NCI-H2107 (cell line): ENCODE measurements at regions not wholly inside any gene's neighbourhood (a gene's known extent, or its start where the extent isn't known, plus 50 kb on each side); places are given as distances from the start of the nearest gene placed in this dataset.

Experiments used
- DNase-seq: peaks from one replicate; lab custom pipeline; 2025; lab: John Stamatoyannopoulos, UW

- no peak for DNase-seq
These were observed 172.5 kb upstream of the MGAT5 start for GRCh38 chr2:134081238-134081938.

DNA sequence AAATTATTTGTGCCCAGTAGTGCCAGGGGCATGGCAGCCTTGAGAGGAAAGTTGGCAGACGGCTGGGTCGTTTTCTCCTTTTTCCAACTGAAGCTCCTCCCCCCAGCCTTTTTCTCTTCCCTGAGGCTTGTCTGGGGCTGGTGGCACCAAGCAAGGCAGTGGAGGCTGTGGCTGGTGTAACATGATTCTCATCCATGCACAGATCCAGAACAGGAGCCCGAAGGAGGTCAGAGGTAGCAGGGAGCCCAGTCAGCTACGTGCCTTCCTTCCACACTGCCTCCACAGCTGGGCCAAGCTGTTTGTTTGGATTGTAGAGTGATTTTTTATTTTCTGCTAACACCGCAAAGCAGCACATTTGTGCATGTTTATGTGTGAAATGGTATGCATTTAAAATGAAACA is 170.3 kb upstream of the MGAT5 start:
- no peak for DNase-seq

DNA sequence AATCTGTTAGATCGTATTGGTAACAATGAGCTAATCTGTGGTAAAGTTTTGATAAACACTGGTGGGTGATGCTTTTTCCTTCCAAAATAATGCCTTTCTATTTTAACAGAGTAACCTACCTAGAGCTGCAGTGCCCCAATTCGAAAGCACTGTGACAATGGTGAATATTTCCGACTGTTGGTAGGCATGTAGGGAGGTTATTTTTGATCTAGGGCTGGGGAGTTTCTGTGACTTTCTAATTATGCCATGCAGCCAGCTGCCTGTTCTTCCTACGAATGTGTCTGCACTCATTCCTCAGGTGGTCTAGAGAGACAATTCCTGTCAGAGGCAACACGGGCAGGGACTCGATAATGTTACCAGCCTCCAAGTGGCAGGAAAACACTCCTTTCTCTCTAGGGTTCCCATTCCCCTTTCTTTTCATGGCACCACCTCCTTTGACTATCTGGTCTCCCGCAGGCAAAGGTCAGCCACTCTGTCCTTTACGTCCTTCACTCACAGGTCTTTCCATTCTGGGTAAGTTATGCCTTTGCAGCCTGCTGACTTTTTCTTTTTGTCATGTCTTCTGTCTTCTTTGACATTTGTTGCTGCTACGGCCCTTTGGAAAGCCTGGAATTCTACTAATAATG is 167.2 kb upstream of the MGAT5 start:
- no peak for DNase-seq

GRCh38 chr2:134087371-134087921 is 166.4 kb upstream of the MGAT5 start:
- no peak for DNase-seq

DNA sequence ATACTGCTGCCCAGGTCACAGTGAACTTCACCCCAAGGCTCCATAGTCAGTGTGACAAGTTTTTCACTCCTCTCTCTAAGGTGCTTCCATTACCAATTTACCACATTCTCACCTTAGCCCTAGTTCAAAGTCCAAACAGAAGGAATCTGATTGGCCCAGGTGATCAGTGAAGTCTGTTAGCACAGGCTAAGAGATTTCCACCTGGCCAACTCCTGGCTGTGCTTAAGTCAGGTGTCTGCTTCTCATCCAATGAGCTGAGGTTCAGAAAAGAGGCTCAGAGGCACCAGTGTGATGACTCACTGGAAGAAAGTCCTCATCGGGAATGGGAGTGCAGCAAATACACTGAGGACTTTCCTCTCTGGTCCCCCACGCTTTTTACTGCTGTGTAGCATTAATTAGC is 164.4 kb upstream of the MGAT5 start:
- no peak for DNase-seq

- no peak for DNase-seq
These were observed 156.1 kb upstream of the MGAT5 start for GRCh38 chr2:134097740-134098139.

- DNase-seq, result no peak
These were observed 155.6 kb upstream of the MGAT5 start for GRCh38 chr2:134098321-134098720.

DNA sequence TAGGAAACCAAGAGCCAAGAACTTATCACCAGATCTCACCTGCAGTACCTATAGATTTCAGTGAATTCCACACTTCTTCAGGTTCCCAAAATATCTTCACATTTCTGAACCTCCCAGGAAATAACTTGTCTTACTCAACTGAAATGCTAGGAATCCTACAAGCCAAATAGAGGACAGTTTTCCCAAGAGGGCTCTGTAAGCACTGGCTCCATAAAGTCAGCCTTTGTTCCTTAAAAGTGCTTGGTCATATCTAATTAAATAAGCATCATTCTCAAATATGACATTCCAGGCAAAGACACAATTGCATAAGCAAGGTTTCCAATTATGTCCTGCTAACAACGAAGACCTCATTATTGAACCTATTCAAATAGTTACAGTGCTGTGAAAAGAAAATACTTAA is 154.6 kb upstream of the MGAT5 start:
- no peak for DNase-seq

DNA sequence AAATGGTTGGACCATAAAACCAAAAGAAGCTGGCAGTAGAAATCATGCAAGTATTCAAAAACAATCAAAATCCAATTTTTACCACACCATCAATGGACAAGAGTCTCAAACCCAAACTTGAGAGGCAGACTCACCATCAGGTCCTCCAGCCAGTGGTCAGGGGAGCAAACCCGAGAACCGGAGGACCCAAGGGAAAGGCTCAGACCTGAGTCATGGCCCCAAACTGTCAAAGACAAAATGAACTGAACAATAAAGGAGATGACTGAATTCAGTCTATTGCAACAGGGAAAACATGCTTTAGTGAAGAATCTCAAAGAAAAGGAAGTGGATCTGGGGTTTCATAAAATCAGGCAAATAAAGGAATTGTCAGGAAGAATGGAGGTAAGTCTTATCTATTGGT is 150.7 kb upstream of the MGAT5 start:
- no peak for DNase-seq

GRCh38 chr2:134104754-134105153 is 149.1 kb upstream of the MGAT5 start:
- DNase-seq, result no peak

GRCh38 chr2:134107402-134107801 is 146.5 kb upstream of the MGAT5 start:
- no peak for DNase-seq

- DNase-seq, result no peak
These were observed 145.8 kb upstream of the MGAT5 start for GRCh38 chr2:134108113-134108512.

GRCh38 chr2:134109246-134109645 is 144.6 kb upstream of the MGAT5 start:
- no peak for DNase-seq

- no peak for DNase-seq
These were observed 144.1 kb upstream of the MGAT5 start for GRCh38 chr2:134109725-134110124.

- no peak for DNase-seq
These were observed 143.3 kb upstream of the MGAT5 start for GRCh38 chr2:134110532-134110931.

GRCh38 chr2:134117676-134118075 is 136.2 kb upstream of the MGAT5 start:
- DNase-seq, result no peak

- DNase-seq, result no peak
These were observed 135.4 kb upstream of the MGAT5 start for GRCh38 chr2:134118279-134119116.

- no peak for DNase-seq
These were observed 134.7 kb upstream of the MGAT5 start for GRCh38 chr2:134119117-134119712.

GRCh38 chr2:134119713-134120405 is 134.0 kb upstream of the MGAT5 start:
- peak; percentile 63 for DNase-seq

DNA sequence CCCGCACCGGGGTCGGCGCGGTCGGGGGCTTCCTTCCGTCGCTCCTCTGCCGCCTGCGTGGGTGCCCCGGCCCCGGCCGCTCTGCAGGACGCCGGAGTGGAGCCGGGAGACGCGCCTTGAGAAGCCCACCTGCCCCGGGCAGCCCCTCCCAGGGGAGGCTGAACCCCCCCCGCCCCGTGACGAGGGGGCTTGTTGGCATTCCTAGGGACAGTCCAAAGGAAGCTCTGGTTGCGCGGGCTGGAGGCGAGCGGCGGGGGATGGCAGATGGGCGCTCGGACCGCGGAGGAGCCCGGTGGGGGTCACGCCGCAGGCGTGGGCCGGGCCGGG is 133.5 kb upstream of the MGAT5 start:
- no peak for DNase-seq

DNA sequence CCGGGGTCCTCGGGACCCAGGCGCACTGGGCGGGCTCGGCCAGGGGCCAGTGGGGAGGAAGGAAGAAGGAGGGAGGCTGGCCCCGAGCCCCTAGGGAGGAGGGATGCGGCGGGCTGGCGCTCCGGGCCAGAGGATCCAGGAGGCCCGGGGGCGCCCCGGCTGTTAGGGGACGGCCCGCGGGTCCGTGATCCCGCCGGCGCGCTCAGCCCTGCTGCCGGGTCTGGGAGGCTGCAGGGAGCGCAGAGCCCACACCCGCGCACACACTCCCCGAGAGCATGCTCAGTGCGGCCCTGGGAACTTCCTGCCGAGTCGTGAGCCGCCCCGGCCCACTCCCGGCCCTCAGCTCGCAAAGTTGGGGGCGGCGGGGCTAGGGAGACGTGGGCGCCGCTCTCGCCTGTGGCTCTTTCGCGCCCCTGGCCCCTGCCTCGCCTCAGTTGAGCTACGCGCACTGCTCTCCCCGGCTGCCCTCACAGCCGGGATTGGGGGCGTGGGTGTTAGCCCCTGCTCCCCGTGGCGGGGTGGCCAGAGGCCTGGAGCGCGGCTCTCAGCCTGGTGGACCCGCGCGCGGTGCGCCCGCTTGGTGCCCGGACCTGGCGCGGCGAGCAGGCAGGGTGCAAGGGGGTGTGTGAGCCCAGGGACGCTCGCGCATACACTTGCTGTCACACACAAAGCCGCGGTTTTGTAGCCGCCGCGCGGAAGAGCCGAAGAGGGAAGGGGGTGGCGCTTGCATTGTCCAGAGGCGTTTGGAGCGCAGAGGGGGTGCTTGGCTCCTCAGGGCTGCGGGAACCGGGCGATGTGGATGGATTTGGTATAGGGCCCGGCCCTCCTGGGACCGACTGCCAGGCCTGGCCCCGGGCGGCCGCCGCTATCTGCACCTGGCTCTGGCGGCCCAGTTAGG is 132.9 kb upstream of the MGAT5 start:
- no peak for DNase-seq
